ENCODE measurements at regions not wholly inside any gene's neighbourhood (a gene's known extent, or its start where the extent isn't known, plus 50 kb on each side); places are given as distances from the start of the nearest gene placed in this dataset.

- H3K4me3 ChIP-seq = no peak overlapping the region
- no peak overlapping the region for H3K27ac ChIP-seq
- no peak for ATAC-seq
- no peaks in the 10 kb centered on the region for H3K27me3 ChIP-seq
- peaks cover 0 to 43% (median 9%) of the 10 kb centered on the region in 12 donors for H3K9me3 ChIP-seq
- no peak for DNase-seq
- no peaks in the 10 kb centered on the region for H3K4me1 ChIP-seq
- intact Hi-C loops (cut with DNase I) = no loop called here
- whole genome bisulfite sequencing, 4 donors = 92 to 97% (median 93%) methylated on average over 2 of the region's 2 CpGs
- no peaks in the 10 kb centered on the region for H3K36me3 ChIP-seq
- no peak for TF ChIP-seq POLR2A (IDR thresholded peaks at IDR 0.05)
- TF ChIP-seq, protein P1, sequence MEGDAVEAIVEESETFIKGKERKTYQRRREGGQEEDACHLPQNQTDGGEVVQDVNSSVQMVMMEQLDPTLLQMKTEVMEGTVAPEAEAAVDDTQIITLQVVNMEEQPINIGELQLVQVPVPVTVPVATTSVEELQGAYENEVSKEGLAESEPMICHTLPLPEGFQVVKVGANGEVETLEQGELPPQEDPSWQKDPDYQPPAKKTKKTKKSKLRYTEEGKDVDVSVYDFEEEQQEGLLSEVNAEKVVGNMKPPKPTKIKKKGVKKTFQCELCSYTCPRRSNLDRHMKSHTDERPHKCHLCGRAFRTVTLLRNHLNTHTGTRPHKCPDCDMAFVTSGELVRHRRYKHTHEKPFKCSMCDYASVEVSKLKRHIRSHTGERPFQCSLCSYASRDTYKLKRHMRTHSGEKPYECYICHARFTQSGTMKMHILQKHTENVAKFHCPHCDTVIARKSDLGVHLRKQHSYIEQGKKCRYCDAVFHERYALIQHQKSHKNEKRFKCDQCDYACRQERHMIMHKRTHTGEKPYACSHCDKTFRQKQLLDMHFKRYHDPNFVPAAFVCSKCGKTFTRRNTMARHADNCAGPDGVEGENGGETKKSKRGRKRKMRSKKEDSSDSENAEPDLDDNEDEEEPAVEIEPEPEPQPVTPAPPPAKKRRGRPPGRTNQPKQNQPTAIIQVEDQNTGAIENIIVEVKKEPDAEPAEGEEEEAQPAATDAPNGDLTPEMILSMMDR (IDR thresholded peaks at IDR 0.05) = no peak
These were observed 197.1 kb downstream of the SNAPC1 start for GRCh38 chr14:61959348-61959747.

DNA sequence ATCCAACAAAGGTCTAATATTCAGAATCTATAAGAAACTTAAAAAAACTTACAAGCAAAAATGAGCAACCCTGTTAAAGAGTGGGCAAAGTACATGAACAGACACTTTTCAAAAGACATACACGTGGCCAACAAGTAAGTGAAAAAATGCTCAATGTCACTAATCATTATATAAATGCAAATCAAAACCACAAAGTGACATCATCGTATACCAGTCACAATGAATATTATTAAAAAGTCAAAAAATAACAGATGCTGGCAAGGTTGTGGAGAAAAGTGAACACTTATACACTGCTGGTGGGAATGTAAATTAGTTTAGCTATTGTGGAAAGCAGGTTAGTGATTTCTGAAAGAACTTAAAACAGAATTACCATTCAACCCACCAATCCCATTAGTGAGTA is 199.1 kb downstream of the SNAPC1 start:
- Histone ChIP-seq H3K4me3 (no peak overlapping the region), H3K9me3 (peaks cover 0 to 30% (median 4%) of the 10 kb centered on the region in 12 donors), H3K27me3 (peaks cover 0 to 3% (median 0%) of the 10 kb centered on the region in 9 donors), H3K36me3 (no peaks in the 10 kb centered on the region), H3K27ac (no peak overlapping the region), H3K4me1 (no peaks in the 10 kb centered on the region)
- no peak for DNase-seq
- no peak for TF ChIP-seq POLR2A (IDR thresholded peaks at IDR 0.05)
- TF ChIP-seq, protein P1 (IDR thresholded peaks at IDR 0.05) = no peak
- no peak for ATAC-seq
- WGBS, 4 donors = 61 to 79% (median 74%) methylated on average over 2 of the region's 2 CpGs
- intact Hi-C loops (cut with DNase I) = no loop called here

GRCh38 chr14:61963926-61964325 is 201.7 kb downstream of the SNAPC1 start:
- no peaks in the 10 kb centered on the region for H3K4me1 ChIP-seq
- TF ChIP-seq, protein P1 (IDR thresholded peaks at IDR 0.05) = no peak
- no peak for TF ChIP-seq POLR2A (IDR thresholded peaks at IDR 0.05)
- peaks cover 0 to 5% (median 0%) of the 10 kb centered on the region in 9 donors for H3K27me3 ChIP-seq
- no peaks in the 10 kb centered on the region for H3K36me3 ChIP-seq
- intact Hi-C loops (cut with DNase I) = no loop called here
- ATAC-seq (no peak), DNase-seq (no peak)
- peaks cover 0 to 18% (median 0%) of the 10 kb centered on the region in 12 donors for H3K9me3 ChIP-seq
- no peak overlapping the region for H3K27ac ChIP-seq
- H3K4me3 ChIP-seq = no peak overlapping the region
- 75 to 89% (median 81%) methylated on average over 2 of the region's 2 CpGs for WGBS, 4 donors

DNA sequence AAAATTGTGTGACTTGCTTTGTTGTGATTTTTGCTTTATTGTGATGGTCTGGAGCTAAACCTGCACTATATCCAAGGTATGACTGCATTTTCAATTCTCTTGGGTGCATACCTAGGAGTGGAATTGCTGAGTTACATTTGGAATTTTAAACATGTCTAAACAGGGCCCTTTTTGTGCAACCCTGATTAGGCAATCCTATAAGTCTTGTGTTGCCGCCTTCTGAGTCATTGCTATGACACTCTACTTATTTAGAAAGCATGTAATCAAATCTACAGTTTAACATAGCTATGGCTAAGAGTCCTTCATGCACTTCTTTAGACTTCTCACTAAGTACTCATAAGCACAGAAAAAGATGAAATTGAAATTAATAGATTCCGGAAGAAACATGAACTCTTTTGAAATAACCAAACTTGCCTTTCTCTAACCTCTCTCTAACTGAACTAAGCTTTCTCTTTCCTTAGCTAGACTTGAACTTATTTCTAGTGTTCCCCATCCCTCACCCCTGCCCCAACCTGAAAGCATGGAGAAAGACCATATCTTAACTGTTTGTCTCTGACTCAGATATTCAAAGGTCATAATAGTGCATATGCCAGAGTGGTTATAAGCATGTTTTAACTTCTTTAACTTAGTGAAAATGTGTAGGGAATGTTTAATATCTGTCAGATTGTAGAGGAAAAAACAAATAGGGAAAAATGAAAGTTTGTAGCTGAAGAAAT is 203.0 kb downstream of the SNAPC1 start:
- Histone ChIP-seq H3K4me3 (no peak overlapping the region), H3K27ac (no peak overlapping the region), H3K9me3 (peaks cover 0 to 18% (median 0%) of the 10 kb centered on the region in 12 donors), H3K27me3 (peaks cover 0 to 5% (median 0%) of the 10 kb centered on the region in 9 donors), H3K36me3 (no peaks in the 10 kb centered on the region), H3K4me1 (no peaks in the 10 kb centered on the region)
- TF ChIP-seq POLR2A (IDR thresholded peaks at IDR 0.05) = no peak
- no peak for ATAC-seq
- intact Hi-C loops (cut with DNase I) = no loop called here
- no peak for DNase-seq
- WGBS, 4 donors = 82 to 95% (median 89%) methylated on average over 2 of the region's 2 CpGs

Data from heart left ventricle (tissue), 16 donors.